ENCODE measurements at regions not wholly inside any gene's neighbourhood (a gene's known extent, or its start where the extent isn't known, plus 50 kb on each side); places are given as distances from the start of the nearest gene placed in this dataset.

- H3K36me3 ChIP-seq (ENCODE audit: control insufficient read depth, insufficient read depth, low read length) = no peaks in the 10 kb centered on the region
- H3K27ac ChIP-seq (ENCODE audit: low read length) = no peak overlapping the region
- no TSS peak for BruUV-seq (replicated peaks)
- ATAC-seq (no peak), DNase-seq (ENCODE audit: low read depth, low spot score) (no peak)
- in situ Hi-C loops (cut with HindIII; ENCODE audit: low pct_unique_long_range_greater_than_20kb, low sequenced_read_pairs) = no loop called here
- 0 out of 2 replicates have a peak, but pooled peaks cover under 1% of the 10 kb centered on the region for H3K27me3 ChIP-seq (ENCODE audit: control insufficient read depth, insufficient read depth, low read length)
- H3K4me1 ChIP-seq (ENCODE audit: control insufficient read depth, insufficient read depth, low read length) = no peaks in the 10 kb centered on the region
- no peaks in the 10 kb centered on the region for H3K9me3 ChIP-seq (ENCODE audit: control insufficient read depth, insufficient read depth, low read depth, low read length)
- ChIA-PET CTCF (no interaction called here), POLR2A (no interaction called here)
- intact Hi-C loops (cut with micrococcal nuclease; ENCODE audit: unreplicated experiment) = no loop called here
- TF ChIP-seq REST (IDR thresholded peaks at IDR 0.05; ENCODE audit: insufficient read depth in 1 of 2, low read depth in 2 of 2, low read length in 1 of 2) = no peak
- no peak for TF ChIP-seq TCF7L2 (IDR thresholded peaks at IDR 0.05; ENCODE audit: low read depth, low read length)
- TF ChIP-seq, protein P1, sequence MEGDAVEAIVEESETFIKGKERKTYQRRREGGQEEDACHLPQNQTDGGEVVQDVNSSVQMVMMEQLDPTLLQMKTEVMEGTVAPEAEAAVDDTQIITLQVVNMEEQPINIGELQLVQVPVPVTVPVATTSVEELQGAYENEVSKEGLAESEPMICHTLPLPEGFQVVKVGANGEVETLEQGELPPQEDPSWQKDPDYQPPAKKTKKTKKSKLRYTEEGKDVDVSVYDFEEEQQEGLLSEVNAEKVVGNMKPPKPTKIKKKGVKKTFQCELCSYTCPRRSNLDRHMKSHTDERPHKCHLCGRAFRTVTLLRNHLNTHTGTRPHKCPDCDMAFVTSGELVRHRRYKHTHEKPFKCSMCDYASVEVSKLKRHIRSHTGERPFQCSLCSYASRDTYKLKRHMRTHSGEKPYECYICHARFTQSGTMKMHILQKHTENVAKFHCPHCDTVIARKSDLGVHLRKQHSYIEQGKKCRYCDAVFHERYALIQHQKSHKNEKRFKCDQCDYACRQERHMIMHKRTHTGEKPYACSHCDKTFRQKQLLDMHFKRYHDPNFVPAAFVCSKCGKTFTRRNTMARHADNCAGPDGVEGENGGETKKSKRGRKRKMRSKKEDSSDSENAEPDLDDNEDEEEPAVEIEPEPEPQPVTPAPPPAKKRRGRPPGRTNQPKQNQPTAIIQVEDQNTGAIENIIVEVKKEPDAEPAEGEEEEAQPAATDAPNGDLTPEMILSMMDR (IDR thresholded peaks at IDR 0.05) = no peak
- no peak for TF ChIP-seq SIN3A (IDR thresholded peaks at IDR 0.05; ENCODE audit: borderline replicate concordance, insufficient read depth, low read depth, low read length)
- TF ChIP-seq POLR2AphosphoS5 (IDR thresholded peaks at IDR 0.05; ENCODE audit: low read depth, low read length) = no peak
- H3K4me3 ChIP-seq (ENCODE audit: low read depth in 2 of 2, low read length in 2 of 2) = no peak overlapping the region
These were observed 139.2 kb upstream of the ECI2 start for GRCh38 chr6:4274382-4275082.

DNA sequence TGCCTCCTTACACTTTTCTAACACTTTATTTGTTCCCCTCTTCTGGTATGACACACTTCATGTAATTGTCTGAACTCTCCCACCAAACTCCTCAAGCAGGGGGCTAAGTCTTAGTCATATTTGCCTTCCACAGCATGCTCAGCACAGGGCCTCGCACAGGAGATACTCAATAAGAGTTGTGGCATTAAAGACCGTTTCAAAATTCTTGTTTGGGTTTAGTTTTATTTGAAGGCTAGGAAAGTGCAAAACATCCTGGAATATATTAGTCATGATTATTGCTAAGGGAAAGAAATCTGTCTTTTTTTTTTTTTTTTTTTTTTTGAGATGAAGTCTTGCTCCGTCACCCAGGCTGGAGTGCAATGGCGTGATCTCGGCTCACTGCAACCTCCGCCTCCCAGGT is 137.6 kb upstream of the ECI2 start:
- Histone ChIP-seq H3K4me3 (ENCODE audit: low read depth in 2 of 2, low read length in 2 of 2) (no peak overlapping the region), H3K27ac (ENCODE audit: low read length) (no peak overlapping the region), H3K36me3 (ENCODE audit: control insufficient read depth, insufficient read depth, low read length) (no peaks in the 10 kb centered on the region), H3K27me3 (ENCODE audit: control insufficient read depth, insufficient read depth, low read length) (no peaks in the 10 kb centered on the region), H3K9me3 (ENCODE audit: control insufficient read depth, insufficient read depth, low read depth, low read length) (no peaks in the 10 kb centered on the region), H3K4me1 (ENCODE audit: control insufficient read depth, insufficient read depth, low read length) (no peaks in the 10 kb centered on the region)
- no peak for DNase-seq (ENCODE audit: low read depth, low spot score)
- intact Hi-C loops (cut with micrococcal nuclease; ENCODE audit: unreplicated experiment) = no loop called here
- ChIA-PET POLR2A (no interaction called here), CTCF (no interaction called here)
- no TSS peak for BruUV-seq (replicated peaks)
- no peak for ATAC-seq
- TF ChIP-seq TCF7L2 (IDR thresholded peaks at IDR 0.05; ENCODE audit: low read depth, low read length) (no peak), REST (IDR thresholded peaks at IDR 0.05; ENCODE audit: insufficient read depth in 1 of 2, low read depth in 2 of 2, low read length in 1 of 2) (no peak), POLR2AphosphoS5 (IDR thresholded peaks at IDR 0.05; ENCODE audit: low read depth, low read length) (no peak), SIN3A (IDR thresholded peaks at IDR 0.05; ENCODE audit: borderline replicate concordance, insufficient read depth, low read depth, low read length) (no peak)
- TF ChIP-seq, protein P1 (IDR thresholded peaks at IDR 0.05) = no peak
- in situ Hi-C loops (cut with HindIII; ENCODE audit: low pct_unique_long_range_greater_than_20kb, low sequenced_read_pairs) = no loop called here

All from Panc1 (cell line).